ENCODE measurements at regions not wholly inside any gene's neighbourhood (a gene's known extent, or its start where the extent isn't known, plus 50 kb on each side); places are given as distances from the start of the nearest gene placed in this dataset.
A peak's percentile ranks its signal among the peaks of the same experiment; 100 is the strongest.
"Not testable (repeated sequence)": the region's sequence is repeated elsewhere in the genome, so short reads cannot be mapped to it uniquely, and the experiment has no call there.

GRCh38 chr2:87075054-87075790, 53.6 kb upstream of the PLGLB1 start:
- Mint-ChIP-seq H3K4me1 (peaks cover 8 to 18% of the 10 kb centered on the region in 2 donors), H3K4me3 (peak overlapping the region; percentile 83 to 94 (median 89)), H3K27ac (peak overlapping the region; percentile 75 to 88 (median 85))
- H3K36me3 Mint-ChIP-seq; H3K27me3 Mint-ChIP-seq (ENCODE audit: low read depth in 3 of 3); H3K9me3 Mint-ChIP-seq: not testable (repeated sequence)
- DNase-seq: peak in 2 of 3 donors; percentile 37 to 38

GRCh38 chr2:87075791-87076252, 54.2 kb upstream of the PLGLB1 start:
- H3K4me3 Mint-ChIP-seq: peak overlapping the region; percentile 68 to 82 (median 79)

GRCh38 chr2:87076253-87077123, 54.8 kb upstream of the PLGLB1 start:
- not testable (repeated sequence) for H3K27me3 Mint-ChIP-seq (ENCODE audit: low read depth in 3 of 3); H3K9me3 Mint-ChIP-seq; H3K36me3 Mint-ChIP-seq
- peak overlapping the region; percentile 89 to 95 (median 93) for H3K27ac Mint-ChIP-seq
- H3K4me1 Mint-ChIP-seq: peaks cover 5 to 12% of the 10 kb centered on the region in 2 donors
- DNase-seq: peak; percentile 92 to 94 (median 94)
- peak overlapping the region; percentile 89 to 92 (median 92) for H3K4me3 Mint-ChIP-seq

More at GRCh38 chr2:87075791-87076252, 54.2 kb upstream of the PLGLB1 start:
- H3K9me3 Mint-ChIP-seq; H3K36me3 Mint-ChIP-seq; DNase-seq; H3K27me3 Mint-ChIP-seq (ENCODE audit: low read depth in 3 of 3): not testable (repeated sequence)
- peaks cover 5 to 12% of the 10 kb centered on the region in 2 donors for H3K4me1 Mint-ChIP-seq
- H3K27ac Mint-ChIP-seq: peak overlapping the region in 5 of 6 donors; percentile 45 to 89 (median 65)

- DNase-seq; H3K9me3 Mint-ChIP-seq; H3K36me3 Mint-ChIP-seq; H3K27me3 Mint-ChIP-seq (ENCODE audit: low read depth in 3 of 3): not testable (repeated sequence)
- Mint-ChIP-seq H3K4me3 (peak overlapping the region; percentile 89 to 92 (median 92)), H3K4me1 (peaks cover 5 to 12% of the 10 kb centered on the region in 2 donors), H3K27ac (peak overlapping the region; percentile 89 to 95 (median 93))
Observed at GRCh38 chr2:87077124-87077446, 55.4 kb upstream of the PLGLB1 start.

- not testable (repeated sequence) for H3K4me1 Mint-ChIP-seq; H3K9me3 Mint-ChIP-seq; H3K27ac Mint-ChIP-seq; H3K4me3 Mint-ChIP-seq; H3K36me3 Mint-ChIP-seq; H3K27me3 Mint-ChIP-seq (ENCODE audit: low read depth in 3 of 3); DNase-seq
Observed at GRCh38 chr2:87081727-87082126, 60.1 kb upstream of the PLGLB1 start.

- not testable (repeated sequence) for H3K27me3 Mint-ChIP-seq (ENCODE audit: low read depth in 3 of 3); DNase-seq; H3K4me1 Mint-ChIP-seq; H3K4me3 Mint-ChIP-seq; H3K36me3 Mint-ChIP-seq; H3K9me3 Mint-ChIP-seq; H3K27ac Mint-ChIP-seq
Observed at GRCh38 chr2:87088079-87088478, 66.4 kb upstream of the PLGLB1 start.

- H3K27ac Mint-ChIP-seq; H3K27me3 Mint-ChIP-seq (ENCODE audit: low read depth in 3 of 3); H3K36me3 Mint-ChIP-seq; DNase-seq; H3K9me3 Mint-ChIP-seq; H3K4me3 Mint-ChIP-seq; H3K4me1 Mint-ChIP-seq: not testable (repeated sequence)
Observed at GRCh38 chr2:87089401-87089800, 67.8 kb upstream of the PLGLB1 start.

- H3K27me3 Mint-ChIP-seq (ENCODE audit: low read depth in 3 of 3); H3K27ac Mint-ChIP-seq; H3K4me1 Mint-ChIP-seq; H3K4me3 Mint-ChIP-seq; H3K36me3 Mint-ChIP-seq; H3K9me3 Mint-ChIP-seq; DNase-seq: not testable (repeated sequence)
Observed at GRCh38 chr2:87093252-87093651, 71.6 kb upstream of the PLGLB1 start.

GRCh38 chr2:87093937-87094529, 72.4 kb upstream of the PLGLB1 start:
- H3K4me3 Mint-ChIP-seq; H3K36me3 Mint-ChIP-seq; H3K27ac Mint-ChIP-seq; H3K4me1 Mint-ChIP-seq; DNase-seq; H3K9me3 Mint-ChIP-seq; H3K27me3 Mint-ChIP-seq (ENCODE audit: low read depth in 3 of 3): not testable (repeated sequence)

- not testable (repeated sequence) for H3K36me3 Mint-ChIP-seq, H3K9me3 Mint-ChIP-seq, H3K4me3 Mint-ChIP-seq
Observed at GRCh38 chr2:87095804-87096203, 74.2 kb upstream of the PLGLB1 start.

GRCh38 chr2:87128761-87129553, 107.3 kb upstream of the PLGLB1 start:
- not testable (repeated sequence) for H3K4me1 Mint-ChIP-seq; H3K4me3 Mint-ChIP-seq; H3K36me3 Mint-ChIP-seq; DNase-seq; H3K27ac Mint-ChIP-seq; H3K27me3 Mint-ChIP-seq (ENCODE audit: low read depth in 3 of 3); H3K9me3 Mint-ChIP-seq

More at GRCh38 chr2:87095804-87096203, 74.2 kb upstream of the PLGLB1 start:
- not testable (repeated sequence) for H3K27ac Mint-ChIP-seq; DNase-seq; H3K27me3 Mint-ChIP-seq (ENCODE audit: low read depth in 3 of 3); H3K4me1 Mint-ChIP-seq

- not testable (repeated sequence) for H3K27ac Mint-ChIP-seq; H3K9me3 Mint-ChIP-seq; H3K4me3 Mint-ChIP-seq; H3K27me3 Mint-ChIP-seq (ENCODE audit: low read depth in 3 of 3); H3K4me1 Mint-ChIP-seq; DNase-seq; H3K36me3 Mint-ChIP-seq
Observed at GRCh38 chr2:87132577-87132976, 110.9 kb upstream of the PLGLB1 start.

- not testable (repeated sequence) for H3K4me3 Mint-ChIP-seq; H3K4me1 Mint-ChIP-seq; H3K27me3 Mint-ChIP-seq (ENCODE audit: low read depth in 3 of 3); DNase-seq; H3K9me3 Mint-ChIP-seq; H3K36me3 Mint-ChIP-seq; H3K27ac Mint-ChIP-seq
Observed at GRCh38 chr2:87151835-87152493, 130.3 kb upstream of the PLGLB1 start.
